CD14-positive monocyte (primary cell): ENCODE measurements at regions not wholly inside any gene's neighbourhood (a gene's known extent, or its start where the extent isn't known, plus 50 kb on each side); places are given as distances from the start of the nearest gene placed in this dataset.

Experiments used
- DNase-seq, 3 donors: peaks; one replicate each; pipeline ENCODE4 v3.0.0-alpha.2; 2011 to 2022
- H2AFZ ChIP-seq: 2 replicates; pipeline ENCODE4 v1.6.0; 2012; ENCODE audit warnings: mild to moderate bottlenecking, low read depth, low read length, inconsistent platforms; ENCODE audit not compliant: insufficient read depth, poor library complexity, severe bottlenecking
- H3K27ac ChIP-seq, 2 donors: 1 replicate in 1 of 2; 2 replicates in 1 of 2; pipeline ENCODE4 v1.5.1; 2012 to 2013; ENCODE audit warnings: low read length in 2 of 2, control low read depth in 1 of 2, inconsistent platforms in 1 of 2, low read depth in 1 of 2, mild to moderate bottlenecking in 1 of 2
- H3K27me3 ChIP-seq, 2 donors: one replicate each; pipeline versions ENCODE4 v1.6.0 to v1.6.1; 2011 to 2013; ENCODE audit warnings: low read length in 2 of 2; ENCODE audit not compliant: control insufficient read depth in 2 of 2, insufficient read depth in 2 of 2
- H3K36me3 ChIP-seq, 2 donors: replicated peaks in 1 of 2; 1 replicate in 1 of 2; 2 replicates in 1 of 2; pipeline versions ENCODE4 v1.5.1 to v1.6.1; 2012 to 2013; ENCODE audit warnings: low read length in 2 of 2, control low read depth in 1 of 2, inconsistent platforms in 1 of 2, mild to moderate bottlenecking in 1 of 2; ENCODE audit not compliant: insufficient read depth in 2 of 2, control insufficient read depth in 1 of 2
- H3K4me1 ChIP-seq, 2 donors: 1 replicate in 1 of 2; 2 replicates in 1 of 2; pipeline versions ENCODE4 v1.5.1 to v1.6.1; 2012 to 2013; ENCODE audit warnings: low read length in 2 of 2, control low read depth in 1 of 2, inconsistent platforms in 1 of 2, mild to moderate bottlenecking in 1 of 2, moderate library complexity in 1 of 2; ENCODE audit not compliant: insufficient read depth in 2 of 2, control insufficient read depth in 1 of 2
- H3K4me2 ChIP-seq: replicated peaks from 2 replicates; pipeline ENCODE3; 2012; ENCODE audit warnings: low read length, moderate library complexity, mild to moderate bottlenecking; ENCODE audit not compliant: poor library complexity, severe bottlenecking; ENCODE audit errors: extremely low read depth
- H3K4me3 ChIP-seq, 3 experiments: fragments of 200-600 bp in 1 of 3; sonication (generic) in 1 of 3; replicated peaks in 1 of 3; 1 replicate in 2 of 3; 2 replicates in 1 of 3; pipeline ENCODE4 v1.5.1; 2011 to 2013; ENCODE audit warnings: low read length in 3 of 3, mild to moderate bottlenecking in 3 of 3, control low read depth in 2 of 3, low read depth in 2 of 3, inconsistent platforms in 1 of 3, moderate library complexity in 1 of 3
- H3K79me2 ChIP-seq: 2 replicates; pipeline ENCODE4 v1.6.0; 2012; ENCODE audit warnings: mild to moderate bottlenecking, control low read depth, inconsistent platforms, low read length, moderate library complexity; ENCODE audit not compliant: insufficient read depth
- H3K9ac ChIP-seq: 2 replicates; pipeline ENCODE4 v1.6.0; 2017; ENCODE audit warnings: low read length, mild to moderate bottlenecking; ENCODE audit not compliant: insufficient read depth, poor library complexity, severe bottlenecking
- H3K9me3 ChIP-seq, 2 donors: replicated peaks in 1 of 2; 1 replicate in 1 of 2; 2 replicates in 1 of 2; pipeline versions ENCODE4 v1.5.1 to v1.6.1; 2012 to 2013; ENCODE audit warnings: low read length in 2 of 2, control low read depth in 1 of 2; ENCODE audit not compliant: control insufficient read depth in 1 of 2, insufficient read depth in 1 of 2
- H4K20me1 ChIP-seq: 2 replicates; pipeline ENCODE4 v1.6.0; 2012; ENCODE audit warnings: mild to moderate bottlenecking, low read length, control low read depth, moderate library complexity; ENCODE audit not compliant: insufficient read depth
- H3K27ac Mint-ChIP-seq, 7 donors: one replicate each; pipeline ENCODE4 v1.8.0; 2020; ENCODE audit warnings: mild to moderate bottlenecking in 7 of 7, mixed read lengths in 7 of 7, moderate library complexity in 6 of 7, inconsistent platforms in 2 of 7
- H3K27me3 Mint-ChIP-seq, 3 donors: one replicate each; pipeline ENCODE4 v1.8.0; 2021 to 2022; ENCODE audit warnings: low read depth in 3 of 3, mild to moderate bottlenecking in 3 of 3, mixed read lengths in 3 of 3, moderate library complexity in 3 of 3, inconsistent platforms in 1 of 3
- H3K36me3 Mint-ChIP-seq, 2 donors: one replicate each; pipeline ENCODE4 v1.8.0; 2020; ENCODE audit warnings: mixed read lengths in 2 of 2, inconsistent platforms in 1 of 2, mild to moderate bottlenecking in 1 of 2
- H3K4me1 Mint-ChIP-seq: one replicate; pipeline ENCODE4 v1.8.0; 2020; ENCODE audit warnings: mild to moderate bottlenecking, mixed read lengths
- H3K4me3 Mint-ChIP-seq, 2 donors: one replicate each; pipeline ENCODE4 v1.8.0; 2020; ENCODE audit warnings: mild to moderate bottlenecking in 2 of 2, mixed read lengths in 2 of 2, moderate library complexity in 1 of 2
- H3K9me3 Mint-ChIP-seq, 7 donors: one replicate each; pipeline ENCODE4 v1.8.0; 2020 to 2022; ENCODE audit warnings: mixed read lengths in 7 of 7, mild to moderate bottlenecking in 6 of 7, moderate library complexity in 6 of 7, inconsistent platforms in 2 of 7
- WGBS: methylation state at CpG from one replicate; pipeline ENCODE4 v1.1.5; 2013; ENCODE audit warnings: missing lambda C conversion rate; ENCODE audit not compliant: insufficient coverage; 5-methylcytosine and 5-hydroxymethylcytosine counted together
- intact Hi-C, 2 donors: fragments of 100-400 bp; cut with micrococcal nuclease; formaldehyde crosslinking; loops; one replicate each; pipeline versions ENCODE4 v1.15.0 to v1.15.1; 2023
- TF ChIP-seq, protein P1 (sequence below): fragments of 200-600 bp; IDR thresholded peaks from one replicate; pipeline ENCODE4 v1.8.0; 2022; ENCODE audit warnings: antibody characterized with exemption, mild to moderate bottlenecking

GRCh38 chr4:42331914-42332368, 65.3 kb upstream of the SHISA3 start:
- H3K79me2 ChIP-seq, result no peaks in the 10 kb centered on the region
- no peak overlapping the region for H3K4me2 ChIP-seq
- H3K27me3 ChIP-seq, result no peaks in the 10 kb centered on the region
- H3K4me3 ChIP-seq, result no peak overlapping the region
- no peaks in the 10 kb centered on the region for H3K9me3 ChIP-seq
- no peaks in the 10 kb centered on the region for H3K36me3 Mint-ChIP-seq
- TF ChIP-seq, protein P1, sequence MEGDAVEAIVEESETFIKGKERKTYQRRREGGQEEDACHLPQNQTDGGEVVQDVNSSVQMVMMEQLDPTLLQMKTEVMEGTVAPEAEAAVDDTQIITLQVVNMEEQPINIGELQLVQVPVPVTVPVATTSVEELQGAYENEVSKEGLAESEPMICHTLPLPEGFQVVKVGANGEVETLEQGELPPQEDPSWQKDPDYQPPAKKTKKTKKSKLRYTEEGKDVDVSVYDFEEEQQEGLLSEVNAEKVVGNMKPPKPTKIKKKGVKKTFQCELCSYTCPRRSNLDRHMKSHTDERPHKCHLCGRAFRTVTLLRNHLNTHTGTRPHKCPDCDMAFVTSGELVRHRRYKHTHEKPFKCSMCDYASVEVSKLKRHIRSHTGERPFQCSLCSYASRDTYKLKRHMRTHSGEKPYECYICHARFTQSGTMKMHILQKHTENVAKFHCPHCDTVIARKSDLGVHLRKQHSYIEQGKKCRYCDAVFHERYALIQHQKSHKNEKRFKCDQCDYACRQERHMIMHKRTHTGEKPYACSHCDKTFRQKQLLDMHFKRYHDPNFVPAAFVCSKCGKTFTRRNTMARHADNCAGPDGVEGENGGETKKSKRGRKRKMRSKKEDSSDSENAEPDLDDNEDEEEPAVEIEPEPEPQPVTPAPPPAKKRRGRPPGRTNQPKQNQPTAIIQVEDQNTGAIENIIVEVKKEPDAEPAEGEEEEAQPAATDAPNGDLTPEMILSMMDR, result no peak
- intact Hi-C loops, result no loop called here
- H3K27ac ChIP-seq, result no peak overlapping the region
- H4K20me1 ChIP-seq, result no peaks in the 10 kb centered on the region
- no CpG with 5 or more reads among the region's 6 CpGs for WGBS
- no peak overlapping the region for H3K9ac ChIP-seq
- no peaks in the 10 kb centered on the region for H3K36me3 ChIP-seq
- H3K4me1 Mint-ChIP-seq, result no peaks in the 10 kb centered on the region
- H3K4me3 Mint-ChIP-seq, result no peak overlapping the region
- H3K4me1 ChIP-seq, result no peaks in the 10 kb centered on the region
- H3K27ac Mint-ChIP-seq, result no peak overlapping the region
- peaks cover 0 to 2% (median 1%) of the 10 kb centered on the region in 3 donors for H3K27me3 Mint-ChIP-seq
- DNase-seq, result no peak
- H3K9me3 Mint-ChIP-seq, result peaks cover 0 to 14% (median 1%) of the 10 kb centered on the region in 7 donors
- no peak overlapping the region for H2AFZ ChIP-seq

GRCh38 chr4:42339935-42340406, 57.3 kb upstream of the SHISA3 start:
- no peak overlapping the region for H2AFZ ChIP-seq
- no peaks in the 10 kb centered on the region for H3K36me3 Mint-ChIP-seq
- H3K4me1 Mint-ChIP-seq, result no peaks in the 10 kb centered on the region
- no peaks in the 10 kb centered on the region for H3K9me3 ChIP-seq
- no peaks in the 10 kb centered on the region for H3K27me3 ChIP-seq
- no peaks in the 10 kb centered on the region for H4K20me1 ChIP-seq
- peaks cover 3 to 13% (median 6%) of the 10 kb centered on the region in 3 donors for H3K27me3 Mint-ChIP-seq
- H3K4me3 Mint-ChIP-seq, result no peak overlapping the region
- intact Hi-C loops, result no loop called here
- no peak for DNase-seq
- no peak overlapping the region for H3K27ac ChIP-seq
- no peaks in the 10 kb centered on the region for H3K79me2 ChIP-seq
- TF ChIP-seq, protein P1, result no peak
- no peaks in the 10 kb centered on the region for H3K36me3 ChIP-seq
- WGBS, result 75% methylated on average over 6 of the region's 7 CpGs
- no peak overlapping the region for H3K27ac Mint-ChIP-seq
- H3K4me3 ChIP-seq, result no peak overlapping the region
- no peaks in the 10 kb centered on the region for H3K4me1 ChIP-seq
- no peak overlapping the region for H3K9ac ChIP-seq
- no peak overlapping the region for H3K4me2 ChIP-seq
- H3K9me3 Mint-ChIP-seq, result peaks cover 0 to 4% (median 0%) of the 10 kb centered on the region in 7 donors
